Stimulated activated CD8-positive, alpha-beta memory T cell treated with anti-CD3 and anti-CD28 coated beads, Interleukin-15, amount 100 ng/mL, for 24 hours (primary cell): ENCODE measurements at regions not wholly inside any gene's neighbourhood (a gene's known extent, or its start where the extent isn't known, plus 50 kb on each side); places are given as distances from the start of the nearest gene placed in this dataset.
"Not testable (repeated sequence)": the region's sequence is repeated elsewhere in the genome, so short reads cannot be mapped to it uniquely, and the experiment has no call there.

Experiments
- DNase-seq: peaks from one replicate; pipeline ENCODE4 v3.0.0-alpha.2; 2020; ENCODE audit warnings: low read depth

- DNase-seq, result no peak
Observed at GRCh38 chr22:23395530-23396361, 184.3 kb downstream of the IGLL1 start.

GRCh38 chr22:23394525-23395326 lies 185.4 kb downstream of the IGLL1 start:
- no peak for DNase-seq

GRCh38 chr22:23393721-23394320 lies 186.3 kb downstream of the IGLL1 start:
- no peak for DNase-seq

GRCh38 chr22:23393199-23393598 lies 186.9 kb downstream of the IGLL1 start:
- DNase-seq, result not testable (repeated sequence)

GRCh38 chr22:23392420-23393121 lies 187.5 kb downstream of the IGLL1 start:
- no peak for DNase-seq

GRCh38 chr22:23391022-23391421 lies 189.1 kb downstream of the IGLL1 start:
- DNase-seq, result no peak

GRCh38 chr22:23389271-23390071 lies 190.6 kb downstream of the IGLL1 start:
- no peak for DNase-seq

GRCh38 chr22:23388517-23388890 lies 191.6 kb downstream of the IGLL1 start:
- no peak for DNase-seq

- DNase-seq, result no peak
Observed at GRCh38 chr22:23387827-23388516, 192.1 kb downstream of the IGLL1 start.

GRCh38 chr22:23386822-23387580 lies 193.1 kb downstream of the IGLL1 start:
- DNase-seq, result no peak

GRCh38 chr22:23385678-23386631 lies 194.1 kb downstream of the IGLL1 start:
- peak; percentile 91 for DNase-seq

- no peak for DNase-seq
Observed at GRCh38 chr22:23384923-23385677, 195.0 kb downstream of the IGLL1 start.

GRCh38 chr22:23384431-23384830 lies 195.7 kb downstream of the IGLL1 start:
- no peak for DNase-seq

GRCh38 chr22:23383491-23384361 lies 196.4 kb downstream of the IGLL1 start:
- no peak for DNase-seq

- DNase-seq, result no peak
Observed at GRCh38 chr22:23382428-23383218, 197.5 kb downstream of the IGLL1 start.
